Activated B cell treated with CpG ODN at 0.5 μM for 24 hours (primary cell): ENCODE measurements at regions not wholly inside any gene's neighbourhood (a gene's known extent, or its start where the extent isn't known, plus 50 kb on each side); places are given as distances from the start of the nearest gene placed in this dataset.

Source experiments
- ATAC-seq: fragments of 200-7000 bp; cut with Tn5 transposase; one replicate; pipeline ENCODE4 v1.10.0; 2021; ENCODE audit warnings: low read depth, mild to moderate bottlenecking, moderate library complexity
- CTCF ChIA-PET: fragments of 350-600 bp; sonication (Branson Sonifier 250); formaldehyde crosslinking; loops from one replicate; lab custom pipeline; 2021; ENCODE audit warnings: antibody characterized with exemption; lab: Charles Lee
- POLR2A ChIA-PET: fragments of 350-600 bp; sonication (Branson Sonifier 250); formaldehyde crosslinking; loops from one replicate; lab custom pipeline; 2021; ENCODE audit warnings: antibody characterized with exemption; lab: Charles Lee
- DNase-seq: peaks from one replicate; pipeline ENCODE4 v3.0.0; 2022
- H3K27ac Mint-ChIP-seq: one replicate; pipeline ENCODE4 v1.8.0; 2020; ENCODE audit warnings: mixed read lengths
- H3K27me3 Mint-ChIP-seq: one replicate; pipeline ENCODE4 v1.8.0; 2021; ENCODE audit warnings: mixed read lengths
- H3K36me3 Mint-ChIP-seq: one replicate; pipeline ENCODE4 v1.8.0; 2021; ENCODE audit warnings: low read depth, mixed read lengths
- H3K4me1 Mint-ChIP-seq: one replicate; pipeline ENCODE4 v1.8.0; 2021; ENCODE audit warnings: mixed read lengths
- H3K4me3 Mint-ChIP-seq: one replicate; pipeline ENCODE4 v1.8.0; 2020; ENCODE audit warnings: mild to moderate bottlenecking, mixed read lengths
- H3K9me3 Mint-ChIP-seq: one replicate; pipeline ENCODE4 v1.8.0; 2020; ENCODE audit warnings: mixed read lengths
- intact Hi-C: fragments of 100-400 bp; cut with micrococcal nuclease; formaldehyde crosslinking; loops from one replicate; pipeline ENCODE4 v1.15.1; 2024
- TF ChIP-seq, protein P1 (sequence below): fragments of 200-600 bp; IDR thresholded peaks from one replicate; pipeline ENCODE4 v1.8.0; 2022; ENCODE audit warnings: antibody characterized with exemption, mild to moderate bottlenecking

DNA sequence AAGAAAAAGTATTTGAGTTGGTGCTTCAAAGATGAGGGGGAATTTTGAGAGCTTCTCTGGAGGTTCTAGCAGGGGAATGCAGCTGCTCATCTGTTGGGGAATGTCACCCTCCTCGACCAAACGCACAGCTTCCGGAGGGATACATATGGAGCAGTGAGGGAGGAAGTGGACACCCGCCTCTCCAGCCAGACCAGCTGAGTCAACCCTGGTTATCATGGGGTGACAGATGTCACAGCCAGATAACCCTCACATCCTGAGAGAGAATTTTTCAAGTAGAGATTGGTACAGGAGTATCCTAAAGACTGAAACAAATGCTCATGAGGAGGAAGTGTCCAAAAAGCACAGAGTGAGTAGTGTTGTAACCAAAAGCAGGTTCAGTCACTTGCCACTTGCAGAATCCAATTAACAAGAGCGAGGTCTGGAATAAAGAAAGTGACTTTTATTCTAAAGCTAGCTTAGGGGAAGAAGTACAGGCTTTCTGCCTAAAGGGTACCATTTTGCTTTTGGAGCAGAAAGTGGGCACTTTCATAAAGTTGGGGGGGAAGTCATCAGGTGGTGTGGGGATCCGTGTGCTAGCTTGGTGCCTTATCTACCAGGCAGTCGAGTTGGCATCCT, 395.2 kb downstream of the RAD51AP2 start:
- intact Hi-C loops = no loop called here
- H3K4me3 Mint-ChIP-seq = peak overlapping the region; percentile 59
- POLR2A ChIA-PET = interaction anchor here (1.2 kb wide), 1 partner anchor 162 kb away, joined by 3 read pairs; no protein-coding TSS in a partner anchor

GRCh38 chr2:17115466-17115865, 402.8 kb downstream of the RAD51AP2 start:
- H3K27ac Mint-ChIP-seq = no peak overlapping the region
- ATAC-seq = no peak

More for the DNA sequence above, 395.2 kb downstream of the RAD51AP2 start:
- CTCF ChIA-PET = no interaction called here
- no peaks in the 10 kb centered on the region for H3K36me3 Mint-ChIP-seq
- peaks cover 3% of the 10 kb centered on the region for H3K4me1 Mint-ChIP-seq
- no peaks in the 10 kb centered on the region for H3K27me3 Mint-ChIP-seq
- no peak for ATAC-seq
- no peaks in the 10 kb centered on the region for H3K9me3 Mint-ChIP-seq
- no peak for DNase-seq
- TF ChIP-seq, protein P1, sequence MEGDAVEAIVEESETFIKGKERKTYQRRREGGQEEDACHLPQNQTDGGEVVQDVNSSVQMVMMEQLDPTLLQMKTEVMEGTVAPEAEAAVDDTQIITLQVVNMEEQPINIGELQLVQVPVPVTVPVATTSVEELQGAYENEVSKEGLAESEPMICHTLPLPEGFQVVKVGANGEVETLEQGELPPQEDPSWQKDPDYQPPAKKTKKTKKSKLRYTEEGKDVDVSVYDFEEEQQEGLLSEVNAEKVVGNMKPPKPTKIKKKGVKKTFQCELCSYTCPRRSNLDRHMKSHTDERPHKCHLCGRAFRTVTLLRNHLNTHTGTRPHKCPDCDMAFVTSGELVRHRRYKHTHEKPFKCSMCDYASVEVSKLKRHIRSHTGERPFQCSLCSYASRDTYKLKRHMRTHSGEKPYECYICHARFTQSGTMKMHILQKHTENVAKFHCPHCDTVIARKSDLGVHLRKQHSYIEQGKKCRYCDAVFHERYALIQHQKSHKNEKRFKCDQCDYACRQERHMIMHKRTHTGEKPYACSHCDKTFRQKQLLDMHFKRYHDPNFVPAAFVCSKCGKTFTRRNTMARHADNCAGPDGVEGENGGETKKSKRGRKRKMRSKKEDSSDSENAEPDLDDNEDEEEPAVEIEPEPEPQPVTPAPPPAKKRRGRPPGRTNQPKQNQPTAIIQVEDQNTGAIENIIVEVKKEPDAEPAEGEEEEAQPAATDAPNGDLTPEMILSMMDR = no peak
- H3K27ac Mint-ChIP-seq = peak overlapping the region; percentile 76

GRCh38 chr2:17115042-17115441, 403.2 kb downstream of the RAD51AP2 start:
- TF ChIP-seq, protein P1 = no peak
- no peak for ATAC-seq
- CTCF ChIA-PET = no interaction called here
- Mint-ChIP-seq H3K27me3 (no peaks in the 10 kb centered on the region), H3K4me3 (no peak overlapping the region), H3K4me1 (no peaks in the 10 kb centered on the region), H3K9me3 (no peaks in the 10 kb centered on the region), H3K27ac (no peak overlapping the region), H3K36me3 (no peaks in the 10 kb centered on the region)
- POLR2A ChIA-PET = no interaction called here
- DNase-seq = no peak
- intact Hi-C loops = no loop called here

More at GRCh38 chr2:17115466-17115865, 402.8 kb downstream of the RAD51AP2 start:
- TF ChIP-seq, protein P1 = no peak
- no peaks in the 10 kb centered on the region for H3K4me1 Mint-ChIP-seq
- ChIA-PET POLR2A (no interaction called here), CTCF (no interaction called here)
- no peaks in the 10 kb centered on the region for H3K27me3 Mint-ChIP-seq
- H3K4me3 Mint-ChIP-seq = no peak overlapping the region
- no peaks in the 10 kb centered on the region for H3K9me3 Mint-ChIP-seq
- intact Hi-C loops = no loop called here
- no peaks in the 10 kb centered on the region for H3K36me3 Mint-ChIP-seq
- no peak for DNase-seq

- no peak overlapping the region for H3K27ac Mint-ChIP-seq
- no peaks in the 10 kb centered on the region for H3K27me3 Mint-ChIP-seq
- ATAC-seq (no peak), DNase-seq (no peak)
- H3K4me1 Mint-ChIP-seq = peaks cover 42% of the 10 kb centered on the region
- H3K9me3 Mint-ChIP-seq = no peaks in the 10 kb centered on the region
- H3K4me3 Mint-ChIP-seq = no peak overlapping the region
- H3K36me3 Mint-ChIP-seq = no peaks in the 10 kb centered on the region
- ChIA-PET CTCF (no interaction called here), POLR2A (interaction anchor here (0.7 kb wide), 1 partner anchor 376 kb away, joined by 3 read pairs; no protein-coding TSS in a partner anchor)
- intact Hi-C loops = no loop called here
- TF ChIP-seq, protein P1 = no peak
Measured at GRCh38 chr2:17107871-17108270, 410.4 kb downstream of the RAD51AP2 start.

DNA sequence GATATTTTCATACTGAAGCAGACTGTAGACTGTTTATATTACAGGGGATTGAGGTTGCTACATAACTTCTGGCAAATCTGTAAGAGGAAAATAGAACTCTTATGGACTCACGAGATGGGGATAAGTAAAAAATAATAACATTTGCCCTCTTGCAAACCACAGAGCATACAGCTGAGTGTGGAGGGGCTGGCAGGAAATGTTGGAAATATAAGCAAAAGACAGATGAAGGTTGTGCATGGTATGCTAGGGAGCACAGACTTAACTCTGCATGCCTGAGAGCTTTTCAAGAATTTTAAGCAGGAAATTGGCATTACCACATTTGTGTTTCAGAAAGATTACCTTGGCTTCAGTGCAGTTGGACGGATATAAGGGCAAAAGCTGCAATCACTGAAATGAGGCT, 411.1 kb downstream of the RAD51AP2 start:
- no peak for ATAC-seq
- H3K9me3 Mint-ChIP-seq = no peaks in the 10 kb centered on the region
- no peak for DNase-seq
- POLR2A ChIA-PET = no interaction called here
- no peaks in the 10 kb centered on the region for H3K36me3 Mint-ChIP-seq
- intact Hi-C loops = no loop called here
- H3K4me3 Mint-ChIP-seq = no peak overlapping the region
- no peak overlapping the region for H3K27ac Mint-ChIP-seq
- H3K27me3 Mint-ChIP-seq = no peaks in the 10 kb centered on the region
- H3K4me1 Mint-ChIP-seq = peaks cover 42% of the 10 kb centered on the region
- CTCF ChIA-PET = no interaction called here
- TF ChIP-seq, protein P1 = no peak
